GM19372 (cell line): ENCODE measurements at regions not wholly inside any gene's neighbourhood (a gene's known extent, or its start where the extent isn't known, plus 50 kb on each side); places are given as distances from the start of the nearest gene placed in this dataset.
"Not testable (repeated sequence)": the region's sequence is repeated elsewhere in the genome, so short reads cannot be mapped to it uniquely, and the experiment has no call there.

Experiments
- ATAC-seq: cut with Tn5 transposase; IDR thresholded peaks from one replicate; pipeline ENCODE4 v1.9.1; 2021; ENCODE audit warnings: mild to moderate bottlenecking, low read depth, moderate library complexity; ENCODE audit not compliant: unreplicated experiment

DNA sequence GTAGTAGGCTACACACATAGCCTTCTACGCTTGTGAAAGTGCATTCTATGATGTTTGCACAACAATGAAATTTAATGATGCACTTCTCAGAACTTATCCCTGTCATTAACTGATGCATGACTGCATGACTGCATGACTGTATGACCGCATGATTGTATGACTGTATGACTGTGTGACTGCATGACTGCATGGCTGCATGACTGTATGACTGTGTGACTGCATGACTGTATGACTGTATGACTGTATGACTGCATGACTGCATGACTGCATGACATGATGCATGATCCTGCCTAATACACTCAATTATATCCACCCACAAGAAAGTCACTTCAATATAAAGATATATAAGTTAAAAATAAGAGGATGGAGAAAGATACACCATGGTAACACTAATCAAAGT is 365.4 kb upstream of the FSIP2 start:
- ATAC-seq, result no peak

DNA sequence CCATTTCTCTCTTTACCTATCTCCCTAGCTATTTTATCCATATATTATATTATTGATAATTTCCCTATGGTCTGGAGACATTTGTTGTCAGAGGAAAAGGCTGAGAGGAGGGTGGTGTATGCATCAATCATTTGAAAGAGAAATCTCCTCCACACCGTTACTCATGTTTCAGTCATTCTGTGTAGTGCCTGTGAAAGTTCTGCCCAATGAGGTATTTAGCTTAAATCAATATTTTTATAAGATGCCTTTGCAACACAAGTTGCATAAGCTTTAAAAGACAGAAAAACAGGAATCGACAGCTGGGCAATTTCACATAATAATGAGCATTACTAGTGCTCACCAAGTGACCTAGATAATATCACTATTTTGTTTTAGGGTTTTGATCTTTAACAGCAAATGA is 363.7 kb upstream of the FSIP2 start:
- no peak for ATAC-seq

DNA sequence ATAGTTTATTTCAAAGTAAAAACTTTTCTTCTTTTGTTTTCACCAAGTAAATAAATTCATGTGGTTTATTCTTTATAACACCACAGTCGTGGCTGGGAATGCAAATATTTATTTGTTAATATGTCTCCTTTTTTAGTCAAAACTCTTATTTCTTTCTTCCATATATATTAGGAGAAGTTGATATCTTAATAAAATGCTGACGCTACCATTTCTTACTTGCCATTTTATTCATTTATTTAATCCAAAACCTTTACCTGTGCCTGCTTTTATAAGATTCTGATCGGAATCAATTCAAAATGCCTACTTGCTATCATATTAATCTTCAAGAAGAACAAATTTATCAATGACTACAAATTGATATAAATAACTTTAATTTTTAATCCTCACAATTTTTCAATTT is 362.9 kb upstream of the FSIP2 start:
- ATAC-seq, result no peak

DNA sequence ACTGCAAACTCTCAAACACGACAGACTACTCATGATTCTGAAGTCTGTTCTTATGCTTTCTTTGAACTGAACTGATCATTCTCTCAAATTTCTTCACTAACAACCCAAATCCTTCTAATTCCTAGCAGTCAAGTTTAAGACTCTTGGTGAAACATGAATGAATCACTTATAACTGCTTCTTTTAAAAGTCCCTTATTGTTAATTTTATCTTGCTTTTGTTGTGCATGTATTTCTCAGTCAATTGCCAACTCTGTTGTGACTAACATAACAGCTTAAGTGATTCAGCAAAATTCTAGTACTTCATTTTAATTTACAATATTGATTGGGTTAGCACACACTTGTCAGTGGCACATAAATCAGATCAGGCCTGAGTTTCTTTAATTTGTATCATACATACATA is 357.0 kb upstream of the FSIP2 start:
- no peak for ATAC-seq

DNA sequence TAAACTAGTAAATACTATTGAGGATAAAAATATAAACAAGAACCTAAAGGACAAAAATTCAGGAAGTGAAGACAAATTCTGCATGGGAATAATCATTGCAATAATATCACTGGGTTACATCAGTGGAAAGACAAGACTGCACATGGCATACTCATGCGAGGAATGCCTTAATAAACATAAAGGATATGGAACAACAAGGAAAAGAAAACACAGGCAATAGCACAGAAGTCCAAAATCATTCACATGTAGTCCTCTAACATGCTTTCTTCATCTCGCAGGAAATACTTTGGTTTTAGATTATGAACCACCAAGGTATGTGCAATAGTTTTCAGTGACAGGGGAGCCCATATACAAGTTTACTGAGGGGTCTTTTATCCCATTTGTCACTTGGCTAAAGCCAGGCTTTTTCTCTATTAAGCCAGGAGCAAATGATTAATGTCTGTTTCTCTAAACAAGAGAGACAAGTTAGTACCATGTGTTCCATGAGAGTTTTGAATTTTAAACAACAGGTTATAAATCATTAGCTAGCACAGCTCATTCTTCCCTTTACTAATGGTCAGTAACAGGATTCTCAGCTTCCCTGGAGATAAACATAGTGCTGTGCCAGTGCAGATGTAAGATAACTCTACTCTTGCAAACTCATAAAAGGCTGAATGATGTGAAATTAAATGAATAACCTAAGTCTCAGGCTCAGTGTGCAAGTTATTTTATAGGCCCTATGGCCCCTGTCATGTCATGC is 353.6 kb upstream of the FSIP2 start:
- ATAC-seq, result no peak

DNA sequence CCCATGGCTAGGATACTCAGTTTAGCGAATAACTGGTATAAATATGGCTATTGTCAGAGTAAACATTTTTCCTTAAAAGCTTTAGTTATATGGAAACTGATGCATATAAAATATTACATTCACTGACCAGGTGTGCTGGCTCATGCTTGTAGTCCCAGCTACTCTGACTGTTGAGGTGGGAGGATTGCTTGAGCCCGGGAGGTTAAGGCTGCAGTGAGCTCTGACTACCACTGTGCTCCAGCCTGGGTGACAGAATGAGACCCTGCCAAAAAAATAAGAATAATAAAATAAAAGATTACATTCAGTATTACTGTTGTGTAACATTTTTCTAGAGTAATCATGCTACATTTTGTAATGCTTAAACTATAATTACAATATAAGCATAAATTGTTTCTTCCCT is 350.4 kb upstream of the FSIP2 start:
- ATAC-seq, result no peak

DNA sequence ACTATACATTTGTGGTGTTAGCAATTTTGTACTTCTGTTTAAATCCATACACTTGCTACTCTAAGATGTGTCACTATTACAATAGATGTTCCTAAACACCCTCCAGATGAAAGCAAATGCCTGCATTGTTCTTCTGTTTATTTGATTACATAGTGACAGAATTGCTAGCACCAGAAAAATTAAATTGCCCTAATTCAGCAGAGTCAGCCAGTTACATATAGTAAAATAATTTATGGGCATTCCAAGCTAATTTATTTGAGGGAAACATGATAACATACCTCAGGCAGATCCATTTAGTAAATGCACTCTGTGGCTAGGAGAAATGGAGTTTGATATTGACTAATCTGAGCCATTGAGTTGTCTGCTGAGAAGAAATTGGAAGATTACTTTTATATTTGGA is 347.1 kb upstream of the FSIP2 start:
- ATAC-seq, result no peak

DNA sequence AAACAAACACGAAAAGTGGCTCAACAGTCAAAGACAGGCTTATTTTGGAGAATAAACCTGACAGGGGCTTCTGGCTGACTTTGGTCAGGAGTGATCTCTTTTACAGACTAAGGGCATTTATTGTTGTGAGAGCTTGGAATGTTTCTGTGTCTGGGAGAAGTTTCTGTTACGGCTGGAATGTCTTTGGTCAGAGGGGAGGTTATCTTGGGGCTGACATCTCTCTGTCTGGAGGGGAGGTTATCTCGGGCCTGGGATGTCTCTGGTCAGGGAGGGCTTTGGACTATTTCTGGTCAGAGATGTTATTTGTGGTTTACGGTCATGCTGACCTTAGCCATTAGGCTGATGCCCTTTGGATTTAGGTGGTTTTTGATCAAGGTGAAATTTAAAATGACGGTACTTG is 345.5 kb upstream of the FSIP2 start:
- ATAC-seq, result no peak

DNA sequence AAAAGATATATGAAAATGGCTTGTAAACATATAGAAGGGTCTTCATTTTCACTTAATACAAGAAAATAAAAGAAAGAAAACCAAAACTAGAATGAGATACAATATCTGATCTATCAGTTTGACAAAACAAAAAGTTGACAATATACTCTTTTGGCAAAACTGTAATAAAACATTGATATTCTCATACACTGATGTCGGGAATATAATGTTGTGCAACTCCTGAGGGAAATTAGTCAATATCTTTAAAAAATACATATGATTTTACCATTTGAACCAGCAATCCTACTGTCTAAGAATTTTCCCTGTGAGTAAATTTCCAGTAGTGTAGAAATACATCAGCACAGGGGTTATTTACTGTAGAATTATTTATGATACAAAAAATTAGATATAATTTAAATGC is 336.1 kb upstream of the FSIP2 start:
- ATAC-seq, result no peak

DNA sequence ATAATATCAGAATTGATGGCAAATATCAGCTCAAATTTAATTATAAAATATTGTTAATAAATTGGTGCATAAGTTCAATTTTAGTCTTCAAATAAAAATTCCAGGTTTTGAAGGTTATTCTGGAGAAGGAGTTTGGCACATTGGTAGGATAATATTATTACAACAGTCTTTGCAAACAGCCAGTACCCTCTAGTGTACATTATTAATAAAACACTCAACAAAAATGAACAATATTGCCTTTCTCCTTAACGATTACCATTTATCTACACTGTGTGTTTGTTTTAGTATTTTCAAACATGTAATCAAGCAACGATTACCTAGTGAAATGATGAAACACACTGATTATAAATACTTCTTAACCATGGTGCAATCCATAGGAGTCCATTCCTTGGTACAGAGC is 334.0 kb upstream of the FSIP2 start:
- no peak for ATAC-seq

DNA sequence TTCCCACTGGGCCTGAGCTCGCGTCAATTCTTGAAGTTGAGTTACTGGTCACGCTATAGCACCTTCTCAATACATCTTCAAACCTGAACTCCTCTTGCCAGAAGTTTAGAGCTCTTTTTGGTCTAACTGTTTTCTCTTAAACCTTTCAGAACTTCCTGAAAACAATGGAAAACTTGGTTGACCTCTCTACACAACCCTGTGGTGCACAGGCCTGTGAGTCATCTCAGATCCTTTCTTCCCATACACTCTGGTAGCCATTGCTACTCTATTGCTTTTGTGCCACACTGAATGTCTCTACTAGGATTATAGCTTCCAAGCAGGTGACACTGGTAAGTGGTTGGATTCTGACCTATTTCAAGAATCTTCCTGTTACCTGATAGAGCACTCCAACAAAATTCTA is 321.5 kb upstream of the FSIP2 start:
- no peak for ATAC-seq

DNA sequence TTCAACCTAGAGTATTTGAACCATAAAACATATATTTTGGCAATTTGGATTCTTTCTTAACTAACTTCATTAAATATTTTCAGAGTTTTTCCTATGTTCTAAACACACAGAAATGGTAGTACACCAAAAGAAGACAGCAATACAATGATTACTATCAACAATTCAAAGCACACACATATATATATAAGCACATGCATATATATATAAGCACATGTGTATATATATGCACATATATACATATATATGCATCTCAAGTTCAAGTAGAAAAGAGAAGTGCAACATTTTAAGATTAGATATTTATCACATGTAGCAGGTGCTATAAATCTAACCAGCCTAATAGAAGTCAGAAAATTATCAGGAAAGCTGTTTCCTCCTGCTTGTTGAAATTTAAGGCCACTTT is 320.9 kb upstream of the FSIP2 start:
- no peak for ATAC-seq

DNA sequence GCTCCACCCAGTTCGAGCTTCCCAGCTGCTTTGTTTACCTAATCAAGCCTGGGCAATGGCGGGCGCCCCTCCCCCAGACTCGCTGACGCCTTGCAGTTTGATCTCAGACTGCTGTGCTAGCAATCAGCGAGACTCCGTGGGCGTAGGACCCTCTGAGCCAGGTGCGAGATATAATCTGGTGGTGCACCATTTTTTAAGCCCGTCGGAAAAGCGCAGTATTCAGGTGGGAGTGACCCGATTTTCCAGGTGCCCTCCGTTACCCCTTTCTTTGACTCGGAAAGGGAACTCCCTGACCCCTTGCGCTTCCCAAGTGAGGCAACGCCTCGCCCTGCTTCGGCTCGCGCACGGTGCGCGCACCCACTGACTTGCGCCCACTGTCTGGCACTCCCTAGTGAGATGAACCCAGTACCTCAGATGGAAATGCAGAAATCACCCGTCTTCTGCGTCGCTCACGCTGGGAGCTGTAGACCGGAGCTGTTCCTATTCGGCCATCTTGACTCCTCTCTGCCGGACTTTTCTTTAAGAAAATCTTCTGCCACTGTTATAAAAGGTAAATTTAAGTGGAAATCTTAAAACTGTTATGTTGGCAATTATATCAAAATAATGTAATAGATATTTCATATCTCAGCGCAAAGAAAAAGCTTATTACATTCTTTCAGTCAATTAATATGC is 313.5 kb upstream of the FSIP2 start:
- not testable (repeated sequence) for ATAC-seq

DNA sequence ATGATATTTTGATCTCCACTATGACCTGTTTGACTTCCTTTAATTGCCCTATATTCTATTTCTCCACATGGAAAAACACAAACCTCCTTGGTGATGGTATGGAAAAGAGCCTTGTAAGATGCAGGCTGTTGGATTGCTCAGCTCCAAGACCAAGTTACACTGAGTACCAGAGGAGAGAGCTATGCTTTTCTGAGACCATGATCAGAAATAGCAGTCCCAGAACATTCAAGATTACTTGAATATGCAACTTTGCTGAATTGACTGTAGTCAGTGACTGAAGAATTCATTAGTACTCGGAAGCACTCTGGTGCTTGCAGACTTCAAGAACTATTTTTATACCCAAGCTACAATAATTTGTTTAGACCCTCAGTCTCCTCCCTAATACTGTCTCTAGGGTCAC is 310.6 kb upstream of the FSIP2 start:
- no peak for ATAC-seq

DNA sequence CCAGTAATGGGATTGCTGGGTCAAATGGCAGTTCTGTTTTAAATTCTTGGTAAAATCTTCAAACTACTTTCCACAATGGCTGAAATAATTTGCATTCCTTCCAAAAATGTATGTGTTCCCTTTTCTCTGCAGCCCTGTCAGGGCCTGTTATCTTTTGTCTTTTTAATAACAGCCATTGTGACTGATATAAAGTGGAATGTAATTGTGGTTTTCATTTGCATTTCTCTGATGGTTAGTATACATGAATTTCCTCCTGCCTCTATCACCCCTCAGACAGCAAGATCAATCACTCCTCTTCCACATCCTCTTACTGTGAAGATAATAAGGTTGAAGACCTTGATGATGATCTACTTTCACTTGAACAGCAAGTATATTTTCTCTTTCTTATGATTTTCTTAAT is 304.8 kb upstream of the FSIP2 start:
- no peak for ATAC-seq

DNA sequence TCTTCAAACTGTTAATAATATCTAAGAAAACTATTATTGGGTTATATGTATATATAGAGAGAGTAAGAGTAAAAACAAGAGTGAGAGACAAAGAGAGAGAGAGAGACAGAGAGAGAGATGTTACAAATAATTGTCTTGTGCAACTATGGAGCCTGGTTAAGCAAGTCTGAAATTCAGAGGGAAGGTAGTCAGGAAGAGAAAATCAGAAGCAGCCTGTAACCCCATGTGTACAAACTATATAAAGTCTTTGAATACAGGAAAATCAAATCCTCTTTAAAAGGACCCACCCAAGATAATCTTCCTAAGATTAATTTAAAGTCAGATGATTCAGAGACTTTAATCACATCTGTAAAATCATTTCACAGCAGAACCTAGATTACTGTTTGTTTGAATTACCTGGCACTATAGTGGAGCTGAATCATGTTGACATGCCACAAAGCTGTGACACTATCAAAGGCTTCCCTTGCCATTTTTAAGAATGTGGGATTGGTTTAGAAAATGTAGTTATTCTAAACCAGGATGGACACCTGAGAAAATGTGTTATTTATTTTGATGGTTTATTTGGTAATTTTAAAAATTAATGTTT is 301.7 kb upstream of the FSIP2 start:
- ATAC-seq, result no peak

DNA sequence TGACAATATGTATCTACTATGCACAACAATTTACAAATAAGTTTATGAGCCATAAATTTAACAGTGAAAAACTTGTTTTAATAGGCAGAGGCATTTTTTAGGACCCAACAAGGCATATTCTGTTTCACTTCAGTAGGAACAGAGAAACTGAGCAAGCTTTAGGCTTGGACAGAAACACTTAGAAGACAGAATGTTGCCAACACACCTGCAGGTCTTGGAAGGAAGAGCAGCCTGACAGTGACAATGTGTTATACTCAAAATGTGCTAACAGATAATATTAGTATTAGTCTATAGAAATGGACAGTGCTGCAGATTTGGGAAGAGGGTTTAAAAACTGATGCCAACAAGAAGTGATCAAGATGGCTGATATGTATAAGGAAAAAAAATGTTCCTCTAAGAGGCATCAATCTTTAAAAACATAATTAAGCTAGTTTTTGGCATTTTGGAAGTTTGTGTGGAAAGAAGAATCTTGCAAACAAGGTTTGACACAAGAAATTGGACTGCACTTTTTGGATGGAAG is 297.1 kb upstream of the FSIP2 start:
- no peak for ATAC-seq

DNA sequence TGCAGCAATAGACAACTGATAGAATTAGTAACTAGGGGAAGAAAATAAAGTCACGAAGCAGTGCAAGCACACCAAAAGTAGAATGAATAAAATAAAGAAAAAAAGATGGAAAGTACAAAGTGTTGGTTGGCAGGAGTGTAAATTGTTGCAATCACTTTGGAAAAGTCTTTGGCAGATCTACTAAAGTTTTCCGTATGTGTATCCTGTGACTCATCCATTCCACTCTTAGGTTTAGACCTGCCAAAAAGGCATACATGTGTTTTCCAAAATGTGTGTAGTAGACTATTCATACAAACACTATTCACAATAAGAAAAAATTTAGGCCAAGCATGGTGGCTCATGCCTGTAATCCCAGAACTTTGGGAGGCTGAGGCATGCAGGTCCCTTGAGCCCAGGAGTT is 282.1 kb upstream of the FSIP2 start:
- ATAC-seq, result no peak

DNA sequence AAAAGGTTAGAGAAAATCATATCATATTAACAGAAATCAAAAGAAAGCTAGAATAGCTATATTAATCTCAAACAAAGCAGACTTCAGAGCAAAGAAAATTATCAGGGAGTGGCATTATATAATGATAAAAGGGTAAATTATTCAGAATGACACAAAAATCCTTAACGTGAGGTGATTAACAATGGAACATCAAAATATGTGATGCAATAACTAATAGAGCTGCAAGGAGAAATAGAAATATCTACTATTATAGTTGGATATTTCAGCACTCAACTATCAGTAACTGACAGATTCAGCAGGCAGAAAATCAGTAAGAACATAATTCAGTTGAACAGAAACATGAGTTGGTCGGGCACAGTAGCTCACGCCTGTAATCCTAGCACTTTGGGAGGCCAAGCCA is 275.1 kb upstream of the FSIP2 start:
- ATAC-seq, result no peak

DNA sequence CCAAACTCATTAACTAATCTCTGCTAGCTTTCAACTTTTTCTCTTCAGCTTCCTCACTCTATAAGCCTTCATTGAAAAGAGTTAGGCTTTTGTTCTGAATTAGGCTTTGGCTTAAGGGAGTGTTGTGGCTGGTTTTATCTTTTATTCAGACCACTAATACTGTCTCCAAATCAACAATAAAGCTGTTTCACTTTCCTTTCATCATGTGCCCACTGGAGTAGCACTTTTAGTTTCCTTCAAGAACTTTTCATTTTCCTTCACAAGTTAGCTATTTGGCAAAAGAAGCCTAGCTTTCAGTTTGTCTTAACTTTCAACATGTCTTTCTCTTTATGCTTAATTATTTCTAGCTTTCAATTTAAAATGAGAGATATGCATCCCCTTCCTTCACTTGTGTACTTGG is 271.7 kb upstream of the FSIP2 start:
- ATAC-seq, result no peak

DNA sequence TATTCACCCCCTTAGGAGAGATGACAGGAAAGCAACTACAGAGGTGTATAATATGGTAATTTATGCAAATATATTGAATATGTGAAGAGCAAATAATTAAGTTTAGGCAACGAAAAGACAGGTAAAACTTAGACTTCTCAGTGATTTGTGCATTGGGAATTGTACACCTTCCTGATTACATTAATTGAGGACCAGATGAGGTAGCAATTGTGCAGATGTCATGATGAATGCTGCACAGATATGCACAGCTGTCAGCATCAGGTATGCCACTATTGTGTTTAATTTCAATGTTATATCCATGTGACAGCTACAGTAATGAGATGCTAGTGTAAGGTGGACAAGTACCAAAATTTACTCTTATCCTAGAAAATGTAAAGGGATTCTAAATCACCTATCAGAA is 267.2 kb upstream of the FSIP2 start:
- no peak for ATAC-seq

DNA sequence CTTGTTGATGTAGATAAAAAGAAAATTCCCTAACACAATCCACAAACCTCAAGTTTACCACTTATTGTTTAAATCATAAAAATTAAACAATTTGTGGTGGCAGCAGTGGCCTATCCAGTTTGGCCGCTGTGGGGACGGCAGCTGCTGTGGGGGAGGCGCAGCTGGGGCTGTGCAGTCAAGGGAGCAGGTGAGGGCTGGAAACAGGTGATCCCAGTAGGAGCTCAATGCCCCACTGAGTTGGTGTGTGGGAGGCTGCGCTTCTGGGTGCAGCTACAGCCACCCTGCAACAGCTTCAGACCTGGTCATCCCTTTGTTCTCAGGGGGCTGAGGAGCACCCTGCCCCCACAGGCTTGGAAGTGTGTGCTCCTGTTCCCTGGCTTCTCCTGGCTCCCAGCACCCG is 266.0 kb upstream of the FSIP2 start:
- ATAC-seq, result no peak
